Epithelial cell of proximal tubule (primary cell): ENCODE measurements at regions not wholly inside any gene's neighbourhood (a gene's known extent, or its start where the extent isn't known, plus 50 kb on each side); places are given as distances from the start of the nearest gene placed in this dataset.

Experiments
- DNase-seq: peaks from one replicate; pipeline ENCODE4 v3.0.0-alpha.2; 2011; ENCODE audit warnings: low read depth
- H3K4me3 ChIP-seq: 2 replicates; pipeline ENCODE4 v1.5.1; 2011; ENCODE audit warnings: low read depth, mild to moderate bottlenecking, low read length
- CTCF ChIP-seq: conservative IDR thresholded peaks from 2 replicates; pipeline ENCODE4 v1.5.1; 2012; ENCODE audit warnings: low read depth, mild to moderate bottlenecking, low read length

GRCh38 chr6:141664744-141665143, 468.0 kb upstream of the GJE1 start:
- no peak overlapping the region for H3K4me3 ChIP-seq
- no peak for TF ChIP-seq CTCF
- DNase-seq = no peak

GRCh38 chr6:141659582-141659981, 473.1 kb upstream of the GJE1 start:
- H3K4me3 ChIP-seq = no peak overlapping the region
- no peak for TF ChIP-seq CTCF
- no peak for DNase-seq

GRCh38 chr6:141658696-141659095, 474.0 kb upstream of the GJE1 start:
- DNase-seq = no peak
- TF ChIP-seq CTCF = no peak

GRCh38 chr6:141657812-141658211, 474.9 kb upstream of the GJE1 start:
- TF ChIP-seq CTCF = no peak
- H3K4me3 ChIP-seq = no peak overlapping the region

More at GRCh38 chr6:141658696-141659095, 474.0 kb upstream of the GJE1 start:
- H3K4me3 ChIP-seq = no peak overlapping the region

GRCh38 chr6:141653590-141653989, 479.1 kb upstream of the GJE1 start:
- no peak for TF ChIP-seq CTCF
- DNase-seq = no peak
- no peak overlapping the region for H3K4me3 ChIP-seq

More at GRCh38 chr6:141657812-141658211, 474.9 kb upstream of the GJE1 start:
- DNase-seq = no peak

GRCh38 chr6:141641951-141642350, 490.8 kb upstream of the GJE1 start:
- no peak for TF ChIP-seq CTCF
- no peak for DNase-seq
- H3K4me3 ChIP-seq = no peak overlapping the region

- no peak for TF ChIP-seq CTCF
- DNase-seq = no peak
- H3K4me3 ChIP-seq = no peak overlapping the region
Observed at GRCh38 chr6:141641406-141641805, 491.3 kb upstream of the GJE1 start.
